B cell (primary cell): ENCODE measurements at regions not wholly inside any gene's neighbourhood (a gene's known extent, or its start where the extent isn't known, plus 50 kb on each side); places are given as distances from the start of the nearest gene placed in this dataset.

ENCODE experiments used
- EZH2 ChIP-seq: IDR thresholded peaks from 2 replicates; pipeline ENCODE4 v1.6.1; 2012; ENCODE audit warnings: borderline replicate concordance, low read depth, mild to moderate bottlenecking, moderate library complexity, low read length; ENCODE audit not compliant: insufficient read depth, poor library complexity, severe bottlenecking
- TF ChIP-seq, protein P1 (sequence below): fragments of 200-600 bp; IDR thresholded peaks from one replicate; pipeline ENCODE4 v1.8.0; 2022; ENCODE audit warnings: antibody characterized with exemption, mild to moderate bottlenecking

DNA sequence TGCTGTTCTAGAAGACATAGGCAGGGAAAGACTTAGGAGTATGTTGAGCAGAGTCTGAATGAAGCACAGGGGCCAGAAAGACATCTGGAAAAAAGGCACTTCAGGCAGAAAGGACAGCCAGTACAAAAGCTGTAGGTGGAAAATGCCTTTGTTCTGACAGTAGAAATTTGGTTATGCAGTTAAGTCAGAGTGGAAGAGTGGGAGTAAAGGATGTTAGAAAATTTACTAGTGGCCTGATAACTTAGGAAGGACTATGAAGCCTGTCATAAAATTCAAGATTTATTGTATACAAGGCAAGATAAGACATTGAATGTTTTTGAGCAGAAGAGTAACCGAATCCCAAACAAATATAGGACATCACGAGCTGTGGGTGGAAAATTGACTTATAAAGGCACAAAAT, 987.9 kb downstream of the PLA2G4A start:
- TF ChIP-seq, protein P1, sequence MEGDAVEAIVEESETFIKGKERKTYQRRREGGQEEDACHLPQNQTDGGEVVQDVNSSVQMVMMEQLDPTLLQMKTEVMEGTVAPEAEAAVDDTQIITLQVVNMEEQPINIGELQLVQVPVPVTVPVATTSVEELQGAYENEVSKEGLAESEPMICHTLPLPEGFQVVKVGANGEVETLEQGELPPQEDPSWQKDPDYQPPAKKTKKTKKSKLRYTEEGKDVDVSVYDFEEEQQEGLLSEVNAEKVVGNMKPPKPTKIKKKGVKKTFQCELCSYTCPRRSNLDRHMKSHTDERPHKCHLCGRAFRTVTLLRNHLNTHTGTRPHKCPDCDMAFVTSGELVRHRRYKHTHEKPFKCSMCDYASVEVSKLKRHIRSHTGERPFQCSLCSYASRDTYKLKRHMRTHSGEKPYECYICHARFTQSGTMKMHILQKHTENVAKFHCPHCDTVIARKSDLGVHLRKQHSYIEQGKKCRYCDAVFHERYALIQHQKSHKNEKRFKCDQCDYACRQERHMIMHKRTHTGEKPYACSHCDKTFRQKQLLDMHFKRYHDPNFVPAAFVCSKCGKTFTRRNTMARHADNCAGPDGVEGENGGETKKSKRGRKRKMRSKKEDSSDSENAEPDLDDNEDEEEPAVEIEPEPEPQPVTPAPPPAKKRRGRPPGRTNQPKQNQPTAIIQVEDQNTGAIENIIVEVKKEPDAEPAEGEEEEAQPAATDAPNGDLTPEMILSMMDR: no peak
- TF ChIP-seq EZH2: no peak
